HG02571 (cell line): ENCODE measurements at regions not wholly inside any gene's neighbourhood (a gene's known extent, or its start where the extent isn't known, plus 50 kb on each side); places are given as distances from the start of the nearest gene placed in this dataset.
"Not testable (repeated sequence)": the region's sequence is repeated elsewhere in the genome, so short reads cannot be mapped to it uniquely, and the experiment has no call there.

Source experiments
- ATAC-seq: cut with Tn5 transposase; IDR thresholded peaks from one replicate; pipeline ENCODE4 v1.9.1; 2021; ENCODE audit warnings: mild to moderate bottlenecking, moderate library complexity; ENCODE audit not compliant: unreplicated experiment

- no peak for ATAC-seq
Observed at GRCh38 chr21:35585155-35585554, 475.2 kb downstream of the SETD4 start.

- no peak for ATAC-seq
Observed at GRCh38 chr21:35583566-35584216, 476.6 kb downstream of the SETD4 start.

DNA sequence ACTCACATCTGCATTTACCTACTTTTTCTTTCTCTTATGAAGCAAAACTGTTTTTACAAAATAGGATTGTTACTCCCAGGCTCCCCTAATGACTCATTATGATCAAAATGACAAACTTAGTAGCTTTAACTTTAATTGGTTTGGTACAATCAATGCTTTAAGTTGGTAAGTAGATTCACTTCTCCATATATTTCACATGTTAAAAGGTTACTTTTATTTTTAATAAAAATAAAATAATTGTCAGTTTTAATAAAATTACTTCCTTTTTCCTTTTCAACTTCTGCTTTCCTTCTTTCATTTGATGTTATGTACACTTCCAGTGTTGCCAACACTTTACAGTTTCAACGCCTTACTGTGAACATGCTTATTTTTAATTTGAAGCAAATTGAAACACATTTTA lies 477.6 kb downstream of the SETD4 start:
- no peak for ATAC-seq

- no peak for ATAC-seq
Observed at GRCh38 chr21:35581640-35582039, 478.7 kb downstream of the SETD4 start.

- no peak for ATAC-seq
Observed at GRCh38 chr21:35579520-35580293, 480.6 kb downstream of the SETD4 start.

DNA sequence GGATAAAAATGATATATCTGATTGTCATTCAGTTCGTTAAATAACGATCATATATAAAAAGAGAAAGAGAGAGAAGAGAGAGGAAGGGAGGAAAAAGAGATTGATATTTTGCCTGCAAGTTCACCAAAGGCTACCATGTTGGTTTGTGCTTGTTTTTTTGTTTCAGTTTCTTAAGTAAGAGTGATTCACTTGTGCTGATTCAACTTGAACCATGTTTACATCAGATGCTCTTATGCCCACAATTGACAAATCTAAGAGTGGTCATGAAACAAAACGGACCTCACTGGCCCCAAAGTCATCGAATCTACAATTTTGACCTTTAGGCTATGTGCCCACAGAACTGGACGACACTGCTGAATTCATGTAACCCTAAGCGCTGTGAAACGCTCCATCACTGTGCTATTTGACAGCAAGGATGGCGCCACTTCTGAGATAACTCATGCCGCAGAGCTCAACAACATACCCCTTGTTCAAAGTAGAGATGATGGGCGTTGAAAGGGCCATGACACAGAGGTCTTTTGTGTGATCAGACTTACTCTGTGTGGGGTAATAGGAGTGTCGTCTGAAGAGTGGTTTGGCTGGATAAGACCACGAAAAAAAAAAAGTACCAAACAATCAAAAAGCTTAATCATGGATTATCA lies 481.4 kb downstream of the SETD4 start:
- ATAC-seq = no peak

DNA sequence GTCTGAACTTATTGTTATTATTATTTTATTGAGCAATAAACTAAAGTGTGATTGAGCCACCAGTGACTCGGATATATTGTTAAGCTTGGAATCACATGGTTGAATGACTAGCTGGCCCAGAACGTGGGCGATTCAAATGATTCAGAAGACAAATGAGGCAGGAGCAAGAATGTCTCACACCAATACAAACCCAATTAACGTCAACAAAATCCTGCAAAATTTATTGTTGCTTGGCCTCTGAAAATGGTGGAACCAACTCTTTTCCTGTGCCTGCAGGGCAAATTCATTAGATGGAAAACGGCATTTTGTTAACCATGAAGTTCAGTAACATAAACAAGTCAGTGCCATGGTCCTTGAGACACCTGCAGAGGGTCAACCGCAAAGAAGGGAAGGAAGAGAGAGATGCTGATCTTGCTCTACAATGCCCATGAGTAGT lies 482.0 kb downstream of the SETD4 start:
- no peak for ATAC-seq

DNA sequence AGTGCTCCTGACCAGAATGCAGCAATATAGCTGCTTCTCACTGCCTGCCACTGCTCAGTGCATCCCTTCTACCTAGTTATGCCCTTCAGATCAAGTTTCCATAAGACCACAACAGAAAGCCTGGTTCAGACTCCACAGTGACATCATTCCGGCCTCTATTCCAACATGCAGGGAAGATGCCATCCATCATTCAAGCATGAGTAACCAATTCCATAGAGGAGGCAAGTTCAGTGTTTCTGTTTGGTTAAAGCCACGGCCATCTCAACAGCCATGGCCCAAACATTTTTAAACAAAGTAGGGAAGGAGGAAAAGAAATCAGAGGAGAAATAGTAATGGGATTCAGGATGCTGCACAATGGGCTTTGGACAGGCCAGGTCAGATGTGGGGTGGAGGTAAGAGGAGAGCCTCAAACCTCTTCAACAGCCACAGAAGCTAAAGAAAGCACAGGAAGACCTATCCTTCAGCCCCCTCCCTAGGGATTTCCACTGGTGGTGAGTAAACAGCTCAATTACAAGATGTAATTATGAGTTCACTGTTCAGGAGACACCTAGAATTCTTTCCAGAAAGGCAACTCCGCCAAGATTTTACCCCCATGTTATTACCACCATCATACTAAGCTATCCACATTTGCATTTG lies 484.9 kb downstream of the SETD4 start:
- no peak for ATAC-seq

DNA sequence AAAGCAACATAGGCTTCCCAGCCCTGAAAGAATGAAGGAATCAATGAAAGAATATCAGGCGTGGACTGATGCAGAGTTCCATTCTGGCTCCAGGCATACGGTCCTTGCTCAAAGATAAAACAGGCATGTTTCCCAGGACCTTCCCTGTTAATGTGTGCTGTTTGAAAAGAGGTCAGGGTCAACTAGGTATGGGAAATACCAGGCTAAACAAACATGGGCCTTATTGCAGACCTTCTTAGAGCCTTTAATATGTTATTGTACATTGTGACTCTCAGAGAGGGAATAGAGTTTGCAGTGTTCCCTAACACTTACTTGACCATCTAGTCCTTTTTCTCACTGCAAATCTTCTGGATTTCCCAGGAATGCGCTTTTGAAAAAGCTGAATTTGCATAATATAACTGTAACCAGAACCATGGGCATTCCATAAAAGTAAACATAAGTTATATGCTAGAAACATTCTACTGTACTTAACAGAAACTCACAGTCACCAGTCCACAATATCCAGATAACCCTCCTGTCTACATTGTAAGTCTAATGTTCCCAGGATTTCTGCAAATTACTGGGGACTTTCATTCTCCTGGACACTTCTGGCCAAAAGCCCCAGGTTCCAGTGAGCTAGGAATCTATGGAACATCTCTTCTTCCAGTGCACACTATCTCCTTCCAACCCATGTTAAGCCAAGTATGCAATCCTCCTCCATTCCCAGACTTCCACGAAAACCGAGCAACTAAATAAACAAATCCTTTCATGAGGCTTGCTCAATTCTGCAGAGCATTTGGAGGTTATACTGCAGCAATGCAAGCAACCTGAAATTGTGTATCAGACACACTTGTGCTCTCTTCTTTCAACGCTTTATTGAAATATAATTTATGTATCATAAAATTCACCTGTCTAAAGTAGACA lies 486.6 kb downstream of the SETD4 start:
- no peak for ATAC-seq

DNA sequence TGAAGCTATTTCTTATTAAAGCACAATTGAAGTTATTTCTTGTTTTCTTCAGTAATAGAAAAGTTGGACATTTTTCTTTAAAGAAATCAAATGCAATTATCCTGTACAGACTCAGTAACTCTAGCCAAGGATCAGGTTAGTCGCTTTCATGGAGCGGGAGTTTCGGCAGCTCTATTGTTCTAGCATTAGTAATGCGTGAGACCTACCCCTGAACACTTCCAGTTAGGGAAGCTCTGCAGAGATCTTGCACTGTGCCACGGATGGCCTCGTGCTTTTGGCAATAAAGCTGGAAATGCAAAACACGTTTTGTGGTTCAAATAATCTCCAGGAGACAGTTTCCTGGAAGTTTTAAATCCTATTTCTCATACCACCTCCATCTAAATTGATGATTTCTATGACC lies 488.4 kb downstream of the SETD4 start:
- ATAC-seq = no peak

- no peak for ATAC-seq
Observed at GRCh38 chr21:35568643-35569042, 491.7 kb downstream of the SETD4 start.

DNA sequence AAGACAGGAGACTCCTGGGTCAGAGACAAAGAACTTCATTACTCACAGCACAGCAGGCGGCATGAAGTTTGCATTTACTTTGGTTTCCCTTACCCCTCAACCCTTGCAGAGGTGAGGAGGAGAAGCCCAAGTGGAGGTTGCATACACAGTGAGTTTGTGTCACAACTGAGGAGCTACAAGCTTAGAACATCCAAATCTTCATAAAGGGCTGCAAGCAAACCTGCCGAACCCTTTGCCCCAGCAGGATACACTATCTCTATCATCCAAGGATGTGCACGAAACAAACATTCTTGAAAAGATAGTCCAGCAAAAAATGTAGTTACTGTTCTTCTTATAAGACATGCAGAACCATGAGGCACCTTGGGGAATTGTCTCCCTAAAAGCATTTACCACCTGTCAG lies 493.5 kb downstream of the SETD4 start:
- ATAC-seq = no peak

DNA sequence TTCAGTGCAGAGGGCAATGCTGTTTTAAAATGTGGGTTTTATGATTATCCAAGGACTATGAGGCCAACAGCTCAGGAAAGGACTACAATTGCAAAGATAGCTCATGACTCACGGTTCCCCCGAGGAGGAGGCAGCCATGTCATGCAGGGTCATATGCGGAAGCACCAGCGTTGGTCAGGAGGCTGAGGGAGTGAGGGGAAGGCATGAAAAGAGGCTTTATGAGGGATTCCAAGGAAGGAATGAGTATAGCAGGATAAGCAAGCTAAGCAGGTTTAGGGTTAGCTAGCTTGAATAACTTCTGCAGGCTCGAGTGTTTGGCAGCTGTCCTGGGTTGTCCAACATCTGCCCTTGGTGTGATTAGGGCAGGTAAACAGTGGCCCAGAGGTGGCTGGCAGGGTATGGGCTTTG lies 495.1 kb downstream of the SETD4 start:
- ATAC-seq = no peak

- no peak for ATAC-seq
Observed at GRCh38 chr21:35563885-35564451, 496.4 kb downstream of the SETD4 start.

GRCh38 chr21:35562876-35563275 lies 497.4 kb downstream of the SETD4 start:
- no peak for ATAC-seq

GRCh38 chr21:35561116-35561515 lies 499.2 kb downstream of the SETD4 start:
- ATAC-seq = no peak

DNA sequence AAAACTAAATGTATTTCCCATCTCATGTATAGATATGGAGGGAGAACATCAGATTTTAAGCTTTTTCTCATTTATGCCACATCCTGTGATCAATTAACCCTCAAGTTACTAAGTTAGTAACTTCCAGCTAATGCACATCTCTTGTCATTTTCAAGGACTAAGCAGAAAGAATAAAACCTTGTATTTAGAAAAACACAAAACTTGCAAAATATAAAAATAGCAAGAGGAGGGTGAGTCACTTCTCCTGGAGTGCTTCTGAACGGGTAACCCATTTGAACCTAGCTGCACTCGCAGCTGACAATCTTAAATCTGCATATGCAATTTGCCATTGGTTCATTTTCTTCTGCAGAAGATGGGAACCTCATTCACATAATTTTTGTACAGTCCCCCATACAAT lies 500.5 kb downstream of the SETD4 start:
- no peak for ATAC-seq

DNA sequence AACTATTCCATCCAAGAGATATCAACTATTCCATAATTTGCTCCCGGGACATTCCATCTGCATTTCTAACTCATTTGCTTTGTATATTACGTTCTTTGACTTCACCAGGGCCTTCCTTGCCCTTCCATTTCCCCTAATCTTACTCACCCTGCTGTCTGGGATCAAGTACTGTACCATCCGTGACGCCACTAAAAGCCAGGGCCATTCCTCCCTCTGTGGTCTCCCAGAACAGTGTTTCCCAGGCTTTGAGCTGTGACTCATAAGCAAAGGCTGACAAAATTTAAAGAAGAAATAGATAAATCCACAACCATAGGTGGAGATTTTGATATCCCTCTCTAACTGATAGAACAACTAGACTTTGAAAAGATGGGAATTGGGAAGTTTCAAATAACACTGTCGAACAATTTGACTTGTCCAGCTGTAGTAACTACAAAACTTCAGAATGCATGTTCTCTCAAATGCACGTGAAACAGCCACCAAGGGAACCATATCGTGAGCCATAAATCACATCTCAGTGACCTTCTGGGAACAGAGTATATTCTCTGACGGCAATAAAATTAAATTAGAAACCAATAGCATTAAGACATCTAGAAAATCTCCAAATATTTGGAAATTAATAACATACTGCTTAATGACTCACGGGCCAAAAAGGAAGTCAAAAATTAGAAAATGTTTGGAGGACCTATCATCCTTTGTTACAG lies 501.0 kb downstream of the SETD4 start:
- ATAC-seq = no peak

DNA sequence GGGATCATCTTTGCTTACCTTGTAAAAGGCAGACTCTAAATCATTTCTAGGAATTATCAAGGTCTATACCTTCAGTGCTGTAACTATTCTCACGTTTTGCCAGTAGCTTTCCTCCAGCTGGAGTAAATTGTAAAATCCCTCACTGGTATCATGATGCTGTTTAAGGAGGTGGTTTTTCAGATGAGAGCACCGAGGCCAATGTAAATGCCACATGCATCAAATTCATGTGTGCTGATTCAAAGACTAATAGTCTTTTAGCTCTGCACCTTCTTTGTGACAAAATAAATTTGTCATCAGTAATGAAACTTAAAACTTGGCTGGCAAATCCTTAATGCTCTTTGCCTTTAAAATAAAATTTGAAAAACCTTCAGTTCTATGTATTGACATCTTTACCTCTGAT lies 503.8 kb downstream of the SETD4 start:
- no peak for ATAC-seq

- not testable (repeated sequence) for ATAC-seq
Observed at GRCh38 chr21:35552483-35552882, 503.4 kb upstream of the RUNX1 start.
